ENCODE measurements at regions not wholly inside any gene's neighbourhood (a gene's known extent, or its start where the extent isn't known, plus 50 kb on each side); places are given as distances from the start of the nearest gene placed in this dataset.

DNA sequence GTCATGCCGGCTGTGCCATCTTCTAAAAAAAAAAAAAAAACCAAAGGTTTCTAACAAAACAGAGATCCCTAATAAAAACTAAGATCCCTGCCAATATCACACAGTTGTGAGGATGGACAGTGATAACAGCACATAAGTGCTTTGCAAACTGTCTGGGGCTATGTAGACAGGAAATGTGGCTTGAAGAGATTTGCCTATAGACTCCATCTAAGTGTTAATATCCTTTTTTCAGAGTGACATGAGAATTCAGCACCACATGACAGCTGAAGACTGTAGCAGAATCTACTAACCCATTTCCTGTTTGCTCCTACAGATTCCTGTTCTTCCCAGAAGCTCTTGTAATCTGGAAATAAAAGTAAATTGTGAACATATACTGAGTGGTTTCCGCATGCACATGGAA is 215.4 kb downstream of the KDR start:
- no peaks in the 10 kb centered on the region for H3K9me3 ChIP-seq
- no peak overlapping the region for H3K4me3 ChIP-seq (ENCODE audit: low read depth, low read length)
- no peaks in the 10 kb centered on the region for H3K36me3 ChIP-seq
- TF ChIP-seq, protein P1, sequence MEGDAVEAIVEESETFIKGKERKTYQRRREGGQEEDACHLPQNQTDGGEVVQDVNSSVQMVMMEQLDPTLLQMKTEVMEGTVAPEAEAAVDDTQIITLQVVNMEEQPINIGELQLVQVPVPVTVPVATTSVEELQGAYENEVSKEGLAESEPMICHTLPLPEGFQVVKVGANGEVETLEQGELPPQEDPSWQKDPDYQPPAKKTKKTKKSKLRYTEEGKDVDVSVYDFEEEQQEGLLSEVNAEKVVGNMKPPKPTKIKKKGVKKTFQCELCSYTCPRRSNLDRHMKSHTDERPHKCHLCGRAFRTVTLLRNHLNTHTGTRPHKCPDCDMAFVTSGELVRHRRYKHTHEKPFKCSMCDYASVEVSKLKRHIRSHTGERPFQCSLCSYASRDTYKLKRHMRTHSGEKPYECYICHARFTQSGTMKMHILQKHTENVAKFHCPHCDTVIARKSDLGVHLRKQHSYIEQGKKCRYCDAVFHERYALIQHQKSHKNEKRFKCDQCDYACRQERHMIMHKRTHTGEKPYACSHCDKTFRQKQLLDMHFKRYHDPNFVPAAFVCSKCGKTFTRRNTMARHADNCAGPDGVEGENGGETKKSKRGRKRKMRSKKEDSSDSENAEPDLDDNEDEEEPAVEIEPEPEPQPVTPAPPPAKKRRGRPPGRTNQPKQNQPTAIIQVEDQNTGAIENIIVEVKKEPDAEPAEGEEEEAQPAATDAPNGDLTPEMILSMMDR (IDR thresholded peaks at IDR 0.05; ENCODE audit: low read depth, low read length), result no peak
- DNase-seq, result no peak
- no peaks in the 10 kb centered on the region for H3K4me1 ChIP-seq
- no peaks in the 10 kb centered on the region for H3K27me3 ChIP-seq

DNA sequence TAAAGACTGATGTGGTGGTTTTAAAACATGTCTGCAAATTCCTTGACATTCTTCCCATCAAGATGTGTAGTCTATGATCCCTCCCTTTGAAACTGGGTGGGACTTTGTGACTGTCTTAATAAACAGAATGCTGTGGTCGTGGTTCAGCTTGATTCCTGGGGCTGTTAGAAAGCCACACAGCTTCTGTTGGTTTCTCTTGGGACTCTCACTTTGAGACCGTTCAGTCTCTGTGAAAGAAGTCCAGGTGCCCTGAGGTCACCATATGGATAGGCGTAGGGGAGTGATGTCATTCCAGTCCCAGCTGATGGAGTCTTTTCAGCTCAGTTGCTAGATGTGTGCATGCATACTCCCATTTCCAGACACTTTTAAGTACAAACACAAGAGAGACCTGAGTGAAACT is 216.6 kb downstream of the KDR start:
- no peak for DNase-seq
- no peaks in the 10 kb centered on the region for H3K36me3 ChIP-seq
- H3K4me1 ChIP-seq, result no peaks in the 10 kb centered on the region
- no peaks in the 10 kb centered on the region for H3K9me3 ChIP-seq
- no peaks in the 10 kb centered on the region for H3K27me3 ChIP-seq
- no peak overlapping the region for H3K4me3 ChIP-seq (ENCODE audit: low read depth, low read length)
- TF ChIP-seq, protein P1 (IDR thresholded peaks at IDR 0.05; ENCODE audit: low read depth, low read length), result no peak

DNA sequence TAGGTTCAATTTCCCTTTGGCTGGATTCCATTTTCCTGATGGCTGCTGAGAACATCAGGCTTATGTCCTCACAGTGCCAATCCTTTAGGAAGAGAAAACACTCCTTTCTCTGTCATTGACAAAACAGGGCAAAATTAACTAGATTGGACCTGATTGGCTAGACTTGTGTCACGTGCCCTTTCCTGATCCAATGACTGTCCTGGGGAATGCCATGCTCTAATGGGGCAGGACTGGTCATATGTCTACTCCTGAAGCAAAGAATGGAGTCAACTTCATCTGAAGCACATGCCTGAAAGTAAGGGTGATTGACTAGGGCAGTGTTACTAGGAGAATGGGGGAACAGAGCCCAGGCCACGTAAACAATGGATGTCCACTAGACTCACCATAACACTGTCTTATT is 220.4 kb downstream of the KDR start:
- no peak overlapping the region for H3K4me3 ChIP-seq (ENCODE audit: low read depth, low read length)
- TF ChIP-seq, protein P1 (IDR thresholded peaks at IDR 0.05; ENCODE audit: low read depth, low read length), result no peak

DNA sequence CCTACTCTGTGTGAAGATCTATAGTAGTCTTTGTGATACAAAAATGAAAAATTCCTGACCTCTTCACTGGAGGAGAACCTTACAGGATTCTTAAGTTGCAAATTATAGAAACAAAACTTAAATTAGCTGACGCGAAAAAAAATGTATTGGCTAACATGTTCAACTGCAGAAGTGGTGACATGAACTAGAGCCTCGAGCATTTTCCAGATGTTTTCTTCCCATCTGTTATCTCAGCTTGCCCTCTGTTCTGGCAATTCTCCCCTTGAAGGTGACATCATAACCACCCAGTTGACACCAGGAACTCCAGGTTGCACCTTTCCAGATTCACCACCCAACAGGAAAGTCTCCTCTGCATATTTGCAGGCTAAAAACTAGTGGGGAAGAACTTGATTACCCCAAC is 222.4 kb downstream of the KDR start:
- H3K36me3 ChIP-seq, result no peaks in the 10 kb centered on the region
- no peak for DNase-seq
- TF ChIP-seq, protein P1 (IDR thresholded peaks at IDR 0.05; ENCODE audit: low read depth, low read length), result no peak
- H3K9me3 ChIP-seq, result no peaks in the 10 kb centered on the region
- no peaks in the 10 kb centered on the region for H3K4me1 ChIP-seq
- H3K4me3 ChIP-seq (ENCODE audit: low read depth, low read length), result no peak overlapping the region
- no peaks in the 10 kb centered on the region for H3K27me3 ChIP-seq

More for the DNA sequence above, 220.4 kb downstream of the KDR start:
- H3K4me1 ChIP-seq, result no peaks in the 10 kb centered on the region
- H3K27me3 ChIP-seq, result no peaks in the 10 kb centered on the region
- H3K36me3 ChIP-seq, result no peaks in the 10 kb centered on the region
- no peaks in the 10 kb centered on the region for H3K9me3 ChIP-seq
- no peak for DNase-seq

DNA sequence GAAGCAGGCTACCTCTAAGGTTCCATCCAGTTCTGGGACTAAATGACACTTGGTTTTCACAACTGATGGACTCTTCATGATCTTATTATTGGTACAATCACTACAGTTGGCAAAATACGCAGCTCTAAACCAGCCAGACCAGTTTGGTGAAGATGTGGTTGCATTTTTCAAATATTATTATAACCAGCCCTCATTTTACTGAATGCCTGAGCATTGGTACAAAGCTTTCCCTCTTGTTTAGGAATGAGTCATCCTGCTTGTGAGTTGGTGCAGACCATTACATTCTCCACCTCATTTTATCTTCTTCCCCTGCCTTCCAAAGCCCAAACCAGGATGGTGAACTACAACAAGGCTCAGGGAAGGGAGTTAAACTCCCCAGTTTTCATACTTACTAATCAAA is 223.1 kb downstream of the KDR start:
- TF ChIP-seq, protein P1 (IDR thresholded peaks at IDR 0.05; ENCODE audit: low read depth, low read length), result no peak
- no peak for DNase-seq
- Histone ChIP-seq H3K27me3 (no peaks in the 10 kb centered on the region), H3K36me3 (no peaks in the 10 kb centered on the region), H3K4me3 (ENCODE audit: low read depth, low read length) (no peak overlapping the region), H3K9me3 (no peaks in the 10 kb centered on the region), H3K4me1 (no peaks in the 10 kb centered on the region)

DNA sequence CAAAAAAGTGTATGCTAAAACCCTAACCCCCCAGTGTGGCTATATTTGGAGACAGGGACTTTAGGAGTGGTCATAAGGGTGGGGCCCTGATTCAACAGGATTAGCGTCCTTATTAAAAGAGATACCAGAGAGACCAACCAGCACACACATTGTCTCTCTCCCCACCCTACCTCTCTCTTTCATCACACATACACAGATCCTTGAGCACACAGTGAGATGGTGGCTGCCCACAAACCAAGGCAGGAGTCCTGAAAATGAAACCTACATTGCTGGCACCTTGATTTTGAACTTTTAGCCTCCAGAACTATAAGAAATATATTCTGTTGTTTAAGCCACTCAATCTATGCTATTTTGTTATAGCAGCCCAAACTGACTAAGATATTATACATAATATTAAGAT is 224.2 kb downstream of the KDR start:
- DNase-seq, result no peak
- H3K36me3 ChIP-seq, result no peaks in the 10 kb centered on the region
- H3K4me3 ChIP-seq (ENCODE audit: low read depth, low read length), result no peak overlapping the region
- H3K9me3 ChIP-seq, result no peaks in the 10 kb centered on the region
- no peaks in the 10 kb centered on the region for H3K4me1 ChIP-seq
- TF ChIP-seq, protein P1 (IDR thresholded peaks at IDR 0.05; ENCODE audit: low read depth, low read length), result no peak
- H3K27me3 ChIP-seq, result no peaks in the 10 kb centered on the region

Measured in BE2C (cell line).